HEK293T (cell line): ENCODE measurements at regions not wholly inside any gene's neighbourhood (a gene's known extent, or its start where the extent isn't known, plus 50 kb on each side); places are given as distances from the start of the nearest gene placed in this dataset.

ENCODE experiments used
- CTCF ChIA-PET: fragments of 350-600 bp; formaldehyde crosslinking; extraction: SDS; loops from one replicate; lab custom pipeline; 2021; ENCODE audit warnings: antibody characterized with exemption, inconsistent platforms; lab: Yijun Ruan, JAX
- POLR2A ChIA-PET: fragments of 350-600 bp; formaldehyde crosslinking; extraction: SDS; loops from one replicate; lab custom pipeline; 2020; ENCODE audit warnings: antibody characterized with exemption, inconsistent platforms; lab: Yijun Ruan, JAX
- DNase-seq: peaks from one replicate; pipeline ENCODE4 v3.0.0; 2012; ENCODE audit warnings: mixed read lengths; ENCODE audit errors: extremely low spot score
- ARNT ChIP-seq: fragments of 450-650 bp; IDR thresholded peaks from 2 replicates; pipeline ENCODE4 v1.6.1; 2017; ENCODE audit warnings: mild to moderate bottlenecking
- BHLHE40 ChIP-seq: fragments of 450-650 bp; IDR thresholded peaks from 2 replicates; pipeline ENCODE4 v1.6.1; 2016; ENCODE audit warnings: mild to moderate bottlenecking, moderate library complexity, borderline replicate concordance
- CTBP1 ChIP-seq: fragments of 450-650 bp; IDR thresholded peaks from 2 replicates; pipeline ENCODE4 v1.6.1; 2016; ENCODE audit warnings: borderline replicate concordance
- ELF4 ChIP-seq: fragments of 450-650 bp; IDR thresholded peaks from 2 replicates; pipeline ENCODE4 v1.6.1; 2017; ENCODE audit warnings: antibody characterized with exemption
- FOXA1 ChIP-seq: fragments of 450-650 bp; IDR thresholded peaks from 2 replicates; pipeline ENCODE4 v1.6.1; 2016; ENCODE audit warnings: mild to moderate bottlenecking
- FOXK2 ChIP-seq: fragments of 450-650 bp; IDR thresholded peaks from 2 replicates; pipeline ENCODE4 v1.6.1; 2016; ENCODE audit warnings: mild to moderate bottlenecking
- FOXM1 ChIP-seq: fragments of 450-650 bp; IDR thresholded peaks from 2 replicates; pipeline ENCODE4 v1.6.1; 2017; ENCODE audit warnings: mild to moderate bottlenecking, borderline replicate concordance
- HDGF ChIP-seq: fragments of 450-650 bp; IDR thresholded peaks from 2 replicates; pipeline ENCODE4 v1.6.1; 2017; ENCODE audit warnings: antibody characterized with exemption, borderline replicate concordance
- L3MBTL2 ChIP-seq: fragments of 450-650 bp; conservative IDR thresholded peaks from 2 replicates; pipeline ENCODE4 v1.6.1; 2016; ENCODE audit warnings: mild to moderate bottlenecking
- LEF1 ChIP-seq: fragments of 450-650 bp; IDR thresholded peaks from 2 replicates; pipeline ENCODE4 v1.6.1; 2017; ENCODE audit warnings: mild to moderate bottlenecking, borderline replicate concordance
- NFRKB ChIP-seq: fragments of 450-650 bp; IDR thresholded peaks from 2 replicates; pipeline ENCODE4 v1.6.1; 2016; ENCODE audit warnings: mild to moderate bottlenecking, moderate library complexity
- SP1 ChIP-seq: fragments of 450-650 bp; IDR thresholded peaks from 2 replicates; pipeline ENCODE4 v1.6.1; 2017
- SUZ12 ChIP-seq: fragments of 450-650 bp; IDR thresholded peaks from 2 replicates; pipeline ENCODE4 v1.6.1; 2016; ENCODE audit warnings: mild to moderate bottlenecking
- TARDBP ChIP-seq: fragments of 450-650 bp; IDR thresholded peaks from 2 replicates; pipeline ENCODE4 v1.6.1; 2016
- ZNF384 ChIP-seq: fragments of 450-650 bp; IDR thresholded peaks from 2 replicates; pipeline ENCODE4 v1.6.1; 2016
- TF ChIP-seq, protein P1 (sequence below): fragments of 450-650 bp; IDR thresholded peaks from 2 replicates; pipeline ENCODE4 v1.6.1; 2016

DNA sequence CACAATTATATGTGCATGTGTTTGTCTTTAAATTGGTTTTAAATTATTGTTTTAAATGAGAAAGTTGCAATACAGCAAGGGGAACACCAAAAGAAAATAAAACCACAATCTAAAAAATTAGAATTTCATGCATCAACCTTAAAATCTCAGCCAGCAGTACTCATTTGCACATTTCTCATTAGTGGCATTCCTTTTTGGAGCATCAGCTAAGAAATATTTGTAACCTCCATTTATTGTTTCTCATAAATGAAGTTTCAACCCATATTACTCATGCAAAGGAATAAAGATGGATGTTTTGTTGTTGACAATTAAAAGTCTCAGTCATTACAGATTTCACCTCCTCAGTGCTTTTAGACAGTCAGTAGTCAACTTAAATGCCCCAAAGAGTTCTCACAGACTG, 160.1 kb downstream of the TBX15 start:
- TF ChIP-seq BHLHE40 (no peak), FOXA1 (no peak), SP1 (no peak), LEF1 (no peak), ZNF384 (no peak), SUZ12 (no peak), ELF4 (no peak), TARDBP (no peak), NFRKB (no peak), FOXM1 (no peak), CTBP1 (no peak), ARNT (no peak), L3MBTL2 (no peak), FOXK2 (no peak), HDGF (no peak)
- TF ChIP-seq, protein P1, sequence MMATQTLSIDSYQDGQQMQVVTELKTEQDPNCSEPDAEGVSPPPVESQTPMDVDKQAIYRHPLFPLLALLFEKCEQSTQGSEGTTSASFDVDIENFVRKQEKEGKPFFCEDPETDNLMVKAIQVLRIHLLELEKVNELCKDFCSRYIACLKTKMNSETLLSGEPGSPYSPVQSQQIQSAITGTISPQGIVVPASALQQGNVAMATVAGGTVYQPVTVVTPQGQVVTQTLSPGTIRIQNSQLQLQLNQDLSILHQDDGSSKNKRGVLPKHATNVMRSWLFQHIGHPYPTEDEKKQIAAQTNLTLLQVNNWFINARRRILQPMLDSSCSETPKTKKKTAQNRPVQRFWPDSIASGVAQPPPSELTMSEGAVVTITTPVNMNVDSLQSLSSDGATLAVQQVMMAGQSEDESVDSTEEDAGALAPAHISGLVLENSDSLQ = no peak
- DNase-seq = no peak
- ChIA-PET POLR2A (no interaction called here), CTCF (no interaction called here)

DNA sequence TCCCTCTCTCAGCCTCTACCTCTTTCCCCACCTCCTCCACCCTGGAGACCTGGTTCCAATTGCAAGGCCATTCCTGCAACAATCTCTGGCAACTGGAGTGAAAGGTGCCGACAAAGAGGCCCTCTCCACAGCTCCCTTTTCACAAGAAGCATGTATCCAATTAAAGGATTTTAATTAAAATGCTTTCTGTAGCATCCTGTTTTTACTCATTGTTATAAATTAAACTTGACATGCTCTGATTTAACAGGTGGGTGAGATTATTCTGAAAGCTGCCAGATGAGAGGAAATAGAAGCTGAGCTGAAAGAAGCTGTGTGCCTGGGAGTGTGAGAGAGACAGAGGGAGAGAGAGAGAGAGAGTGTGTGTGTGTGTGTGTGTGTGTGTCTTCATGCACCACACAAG, 160.5 kb downstream of the TBX15 start:
- TF ChIP-seq HDGF (no peak), SP1 (no peak), TARDBP (no peak), LEF1 (no peak), ARNT (no peak), CTBP1 (no peak), NFRKB (no peak), FOXK2 (no peak), FOXM1 (no peak)
- DNase-seq = no peak
- ChIA-PET POLR2A (no interaction called here), CTCF (no interaction called here)

- POLR2A ChIA-PET = no interaction called here
- TF ChIP-seq ZNF384 = no peak
- TF ChIP-seq TARDBP = no peak
- TF ChIP-seq FOXM1 = no peak
- TF ChIP-seq, protein P1 = no peak
- no peak for TF ChIP-seq FOXK2
- no peak for TF ChIP-seq LEF1
- CTCF ChIA-PET = no interaction called here
- DNase-seq = no peak
Measured at GRCh38 chr1:118827207-118827606, 160.9 kb downstream of the TBX15 start.

- ChIA-PET POLR2A (no interaction called here), CTCF (no interaction called here)
- TF ChIP-seq SP1 (no peak), ZNF384 (no peak), FOXA1 (no peak), SUZ12 (no peak), ARNT (no peak), L3MBTL2 (no peak), TARDBP (no peak), FOXM1 (no peak), NFRKB (no peak), FOXK2 (no peak), ELF4 (no peak), BHLHE40 (no peak), CTBP1 (no peak), LEF1 (no peak), HDGF (no peak)
- TF ChIP-seq, protein P1 = no peak
- no peak for DNase-seq
Measured at GRCh38 chr1:118826669-118827068, 161.5 kb downstream of the TBX15 start.

DNA sequence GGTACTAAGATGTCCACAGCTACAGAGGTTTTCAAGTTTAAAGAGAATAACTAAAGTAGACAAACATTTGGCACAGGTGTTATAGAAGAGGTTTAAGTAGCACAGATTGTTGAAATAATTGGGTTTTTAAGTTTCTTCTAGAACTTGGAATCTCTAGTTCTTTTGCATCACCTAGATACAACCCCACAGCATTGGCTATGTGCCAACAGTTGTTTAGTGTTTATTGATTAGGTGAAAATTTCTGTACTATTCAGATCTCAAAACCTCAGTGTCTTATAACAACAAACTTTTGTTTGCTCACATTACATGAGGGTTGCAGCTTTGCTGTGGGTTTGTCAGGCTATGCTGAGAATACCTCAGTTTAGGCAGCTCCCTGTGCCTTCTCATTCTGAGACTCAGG, 162.5 kb downstream of the TBX15 start:
- CTCF ChIA-PET = no interaction called here
- POLR2A ChIA-PET = no interaction called here
- no peak for TF ChIP-seq CTBP1
- no peak for TF ChIP-seq ZNF384
- TF ChIP-seq HDGF = no peak
- no peak for TF ChIP-seq FOXA1
- no peak for TF ChIP-seq SUZ12
- no peak for TF ChIP-seq LEF1
- no peak for TF ChIP-seq BHLHE40
- no peak for TF ChIP-seq ARNT
- no peak for TF ChIP-seq FOXK2
- no peak for TF ChIP-seq FOXM1
- no peak for TF ChIP-seq SP1
- TF ChIP-seq L3MBTL2 = no peak
- no peak for TF ChIP-seq ELF4
- no peak for TF ChIP-seq TARDBP
- TF ChIP-seq, protein P1 = no peak
- no peak for TF ChIP-seq NFRKB
- no peak for DNase-seq

GRCh38 chr1:118821801-118822200, 166.3 kb downstream of the TBX15 start:
- no peak for DNase-seq
- ChIA-PET POLR2A (no interaction called here), CTCF (no interaction called here)
- TF ChIP-seq HDGF (no peak), NFRKB (no peak), ELF4 (no peak), LEF1 (no peak), SUZ12 (no peak), TARDBP (no peak), CTBP1 (no peak), L3MBTL2 (no peak), BHLHE40 (no peak), ARNT (no peak), SP1 (no peak), FOXM1 (no peak), FOXA1 (no peak)
- TF ChIP-seq, protein P1 = no peak
